Activated naive CD8-positive, alpha-beta T cell (primary cell): ENCODE measurements at regions not wholly inside any gene's neighbourhood (a gene's known extent, or its start where the extent isn't known, plus 50 kb on each side); places are given as distances from the start of the nearest gene placed in this dataset.

Experiments used
- H3K27ac Mint-ChIP-seq: one replicate; pipeline ENCODE4 v1.8.0; 2021; ENCODE audit warnings: mixed read lengths
- H3K27me3 Mint-ChIP-seq: one replicate; pipeline ENCODE4 v1.8.0; 2021; ENCODE audit warnings: mixed read lengths
- H3K36me3 Mint-ChIP-seq: one replicate; pipeline ENCODE4 v1.8.0; 2021; ENCODE audit warnings: mixed read lengths
- H3K4me1 Mint-ChIP-seq: one replicate; pipeline ENCODE4 v1.8.0; 2021; ENCODE audit warnings: low read depth, mixed read lengths
- H3K4me3 Mint-ChIP-seq: one replicate; pipeline ENCODE4 v1.8.0; 2021; ENCODE audit warnings: mild to moderate bottlenecking, mixed read lengths
- H3K9me3 Mint-ChIP-seq: one replicate; pipeline ENCODE4 v1.8.0; 2021; ENCODE audit warnings: low read depth, mixed read lengths

DNA sequence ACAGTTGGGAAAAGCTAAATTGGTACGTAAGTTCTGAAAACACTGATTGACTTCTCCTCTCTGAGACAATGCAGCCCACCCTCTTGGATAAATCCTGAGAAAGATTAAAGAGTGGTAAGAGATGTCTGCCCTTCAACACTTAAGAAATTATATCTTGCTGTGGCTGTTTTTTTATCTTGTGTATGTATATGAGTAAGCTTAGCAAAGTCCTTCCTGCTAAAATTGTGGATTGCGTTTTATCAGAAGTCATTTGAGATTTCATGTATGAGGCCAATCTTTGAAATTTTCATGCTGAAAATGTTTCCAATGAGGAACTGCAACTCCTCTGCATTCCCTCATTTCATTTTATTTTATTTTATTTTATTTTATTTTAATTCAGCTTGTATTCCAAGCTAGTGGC lies 106.2 kb upstream of the INHBA start:
- Mint-ChIP-seq H3K36me3 (peaks cover 3% of the 10 kb centered on the region), H3K4me3 (no peak overlapping the region), H3K9me3 (no peaks in the 10 kb centered on the region), H3K4me1 (no peaks in the 10 kb centered on the region), H3K27ac (no peak overlapping the region), H3K27me3 (no peaks in the 10 kb centered on the region)

- no peaks in the 10 kb centered on the region for H3K27me3 Mint-ChIP-seq
- peaks cover 3% of the 10 kb centered on the region for H3K36me3 Mint-ChIP-seq
- H3K4me1 Mint-ChIP-seq: no peaks in the 10 kb centered on the region
- no peak overlapping the region for H3K27ac Mint-ChIP-seq
- H3K9me3 Mint-ChIP-seq: no peaks in the 10 kb centered on the region
- H3K4me3 Mint-ChIP-seq: no peak overlapping the region
These were observed 105.7 kb upstream of the INHBA start for GRCh38 chr7:41808541-41808940.

GRCh38 chr7:41803569-41803968 lies 100.7 kb upstream of the INHBA start:
- no peaks in the 10 kb centered on the region for H3K4me1 Mint-ChIP-seq
- H3K36me3 Mint-ChIP-seq: peaks cover 3% of the 10 kb centered on the region
- no peaks in the 10 kb centered on the region for H3K27me3 Mint-ChIP-seq
- no peak overlapping the region for H3K27ac Mint-ChIP-seq
- no peaks in the 10 kb centered on the region for H3K9me3 Mint-ChIP-seq
- H3K4me3 Mint-ChIP-seq: no peak overlapping the region

- Mint-ChIP-seq H3K4me3 (no peak overlapping the region), H3K27ac (no peak overlapping the region), H3K27me3 (no peaks in the 10 kb centered on the region), H3K9me3 (no peaks in the 10 kb centered on the region), H3K36me3 (no peaks in the 10 kb centered on the region), H3K4me1 (no peaks in the 10 kb centered on the region)
These were observed 93.4 kb upstream of the INHBA start for GRCh38 chr7:41796331-41796730.

DNA sequence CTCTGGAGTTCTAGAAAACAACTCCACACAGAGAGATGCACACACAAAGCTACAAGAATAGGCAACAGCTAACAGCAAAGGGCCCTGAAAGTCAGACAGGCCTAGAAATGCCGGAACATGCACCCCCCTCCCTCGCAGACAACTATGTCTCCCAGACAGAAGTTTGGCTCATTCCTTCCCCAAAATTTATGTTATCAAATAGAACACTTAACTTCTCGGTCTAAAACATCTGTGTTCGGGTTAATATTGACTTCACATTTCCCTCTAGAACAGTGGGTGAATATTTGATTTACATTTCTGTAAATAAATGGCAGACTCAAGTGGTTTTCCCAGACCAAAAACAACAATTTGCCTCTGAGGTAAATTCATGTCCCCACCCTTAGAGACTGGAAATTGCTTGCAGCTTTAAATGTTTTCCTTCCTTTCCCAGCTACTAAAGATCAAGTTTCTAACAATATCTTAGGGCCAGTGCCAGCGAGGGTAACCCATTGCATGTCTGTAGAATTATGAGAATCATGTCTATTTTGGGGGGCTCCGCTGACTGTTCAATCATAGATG lies 92.5 kb upstream of the INHBA start:
- H3K4me1 Mint-ChIP-seq: no peaks in the 10 kb centered on the region
- no peak overlapping the region for H3K27ac Mint-ChIP-seq
- no peaks in the 10 kb centered on the region for H3K27me3 Mint-ChIP-seq
- H3K4me3 Mint-ChIP-seq: no peak overlapping the region
- H3K36me3 Mint-ChIP-seq: no peaks in the 10 kb centered on the region
- H3K9me3 Mint-ChIP-seq: no peaks in the 10 kb centered on the region

- no peak overlapping the region for H3K27ac Mint-ChIP-seq
- no peaks in the 10 kb centered on the region for H3K9me3 Mint-ChIP-seq
- H3K27me3 Mint-ChIP-seq: no peaks in the 10 kb centered on the region
- H3K4me1 Mint-ChIP-seq: no peaks in the 10 kb centered on the region
- H3K4me3 Mint-ChIP-seq: no peak overlapping the region
- no peaks in the 10 kb centered on the region for H3K36me3 Mint-ChIP-seq
These were observed 90.7 kb upstream of the INHBA start for GRCh38 chr7:41793556-41793955.

GRCh38 chr7:41792120-41792519 lies 89.2 kb upstream of the INHBA start:
- H3K4me3 Mint-ChIP-seq: no peak overlapping the region
- no peak overlapping the region for H3K27ac Mint-ChIP-seq
- H3K9me3 Mint-ChIP-seq: no peaks in the 10 kb centered on the region
- H3K27me3 Mint-ChIP-seq: no peaks in the 10 kb centered on the region
- no peaks in the 10 kb centered on the region for H3K36me3 Mint-ChIP-seq
- no peaks in the 10 kb centered on the region for H3K4me1 Mint-ChIP-seq

DNA sequence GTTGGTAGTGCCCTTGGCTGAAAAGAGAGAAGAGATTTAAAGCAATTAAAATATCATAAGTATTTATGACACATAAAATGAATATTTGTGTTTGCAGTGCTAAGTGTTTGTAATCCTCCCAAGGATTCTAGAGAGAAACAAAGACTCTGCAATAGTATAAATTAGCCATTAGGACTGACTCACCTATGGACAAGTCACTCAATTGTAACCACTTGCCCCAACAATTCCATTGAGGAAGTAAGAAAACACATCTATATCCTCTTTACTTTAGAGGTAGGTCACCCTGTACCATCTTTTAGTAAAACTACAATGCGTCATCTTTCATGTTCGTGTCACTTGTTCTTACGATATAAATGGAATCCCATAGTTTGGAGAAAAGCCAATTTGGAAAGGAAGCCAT lies 85.7 kb upstream of the INHBA start:
- Mint-ChIP-seq H3K4me1 (no peaks in the 10 kb centered on the region), H3K27ac (no peak overlapping the region), H3K27me3 (no peaks in the 10 kb centered on the region), H3K4me3 (no peak overlapping the region), H3K36me3 (no peaks in the 10 kb centered on the region), H3K9me3 (no peaks in the 10 kb centered on the region)

DNA sequence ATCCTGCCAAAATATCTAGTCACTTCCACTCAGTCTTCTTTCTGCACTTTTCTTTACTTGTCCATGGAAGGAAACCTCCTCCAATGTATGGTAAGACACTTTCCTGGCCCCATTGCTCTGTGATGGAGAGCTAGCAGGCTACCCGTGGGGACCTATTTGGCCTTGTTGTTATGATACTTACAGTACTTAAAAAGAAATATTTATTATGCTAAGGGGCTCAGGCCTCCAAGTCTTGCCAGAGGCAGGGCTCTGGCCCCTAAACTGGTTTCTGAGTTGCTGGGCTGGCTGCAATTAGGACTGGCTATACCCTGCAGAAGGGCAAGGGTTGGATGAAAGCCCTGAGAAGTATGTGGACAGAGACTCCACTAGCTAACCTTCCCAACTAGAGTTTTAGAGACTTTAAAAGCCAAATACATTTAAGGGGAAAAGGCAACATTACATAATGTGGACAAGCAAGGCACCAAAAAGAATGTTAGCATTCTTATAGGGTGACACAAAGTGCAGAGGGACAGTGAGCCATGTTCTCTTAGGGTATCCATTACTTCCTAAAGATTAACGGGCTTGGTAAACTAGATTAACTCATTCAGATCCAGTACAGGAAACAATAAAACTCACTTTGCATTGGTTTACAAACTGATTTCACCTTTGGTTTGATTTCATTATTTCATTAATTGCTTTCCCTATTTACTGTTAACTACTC lies 84.9 kb upstream of the INHBA start:
- no peaks in the 10 kb centered on the region for H3K9me3 Mint-ChIP-seq

DNA sequence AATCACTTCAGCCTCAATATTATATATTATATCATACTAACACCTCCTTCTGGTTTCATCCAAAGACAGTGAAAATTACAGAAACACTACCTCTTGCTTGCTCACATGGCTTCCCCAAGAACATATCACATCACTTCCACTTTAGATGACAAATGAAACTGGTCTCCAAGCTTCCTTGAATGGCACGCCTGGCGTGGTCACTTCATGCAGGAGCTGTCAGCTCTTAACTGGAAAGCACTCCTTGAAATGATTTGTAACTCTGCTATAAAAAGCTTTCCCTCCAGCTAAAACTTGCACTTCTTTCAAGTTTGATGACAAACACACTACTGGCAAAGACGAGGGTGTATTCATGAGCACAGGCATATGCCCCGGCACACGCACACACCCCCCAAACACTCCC lies 84.1 kb upstream of the INHBA start:
- Mint-ChIP-seq H3K36me3 (no peaks in the 10 kb centered on the region), H3K9me3 (no peaks in the 10 kb centered on the region), H3K4me1 (no peaks in the 10 kb centered on the region), H3K4me3 (no peak overlapping the region), H3K27ac (no peak overlapping the region), H3K27me3 (no peaks in the 10 kb centered on the region)

More for the DNA sequence above, 84.9 kb upstream of the INHBA start:
- no peak overlapping the region for H3K4me3 Mint-ChIP-seq
- H3K27me3 Mint-ChIP-seq: no peaks in the 10 kb centered on the region
- no peaks in the 10 kb centered on the region for H3K4me1 Mint-ChIP-seq
- no peak overlapping the region for H3K27ac Mint-ChIP-seq
- no peaks in the 10 kb centered on the region for H3K36me3 Mint-ChIP-seq

- Mint-ChIP-seq H3K36me3 (no peaks in the 10 kb centered on the region), H3K4me1 (no peaks in the 10 kb centered on the region), H3K27me3 (no peaks in the 10 kb centered on the region), H3K4me3 (no peak overlapping the region), H3K27ac (no peak overlapping the region), H3K9me3 (no peaks in the 10 kb centered on the region)
These were observed 83.5 kb upstream of the INHBA start for GRCh38 chr7:41786404-41786803.

DNA sequence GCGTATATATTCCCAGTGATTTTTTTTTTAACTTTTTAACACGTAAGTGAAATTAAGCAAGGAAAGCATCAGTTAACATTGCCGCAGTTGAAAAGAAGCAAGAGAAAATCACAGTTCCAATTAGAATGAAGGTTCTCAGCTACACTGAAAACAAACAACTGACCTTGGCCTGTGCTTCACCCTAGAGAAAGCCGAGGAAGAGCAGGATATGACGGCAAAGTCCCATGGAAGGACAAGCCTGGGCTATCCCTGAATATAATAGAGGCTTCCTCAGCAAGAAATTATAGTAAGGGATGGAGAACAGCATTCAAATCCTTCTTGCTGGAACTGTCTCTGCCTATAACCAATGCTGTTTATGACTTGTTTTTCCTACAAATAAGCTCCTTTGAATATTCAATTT lies 83.0 kb upstream of the INHBA start:
- no peaks in the 10 kb centered on the region for H3K27me3 Mint-ChIP-seq
- no peaks in the 10 kb centered on the region for H3K9me3 Mint-ChIP-seq
- no peaks in the 10 kb centered on the region for H3K4me1 Mint-ChIP-seq
- H3K27ac Mint-ChIP-seq: no peak overlapping the region
- no peak overlapping the region for H3K4me3 Mint-ChIP-seq
- no peaks in the 10 kb centered on the region for H3K36me3 Mint-ChIP-seq

DNA sequence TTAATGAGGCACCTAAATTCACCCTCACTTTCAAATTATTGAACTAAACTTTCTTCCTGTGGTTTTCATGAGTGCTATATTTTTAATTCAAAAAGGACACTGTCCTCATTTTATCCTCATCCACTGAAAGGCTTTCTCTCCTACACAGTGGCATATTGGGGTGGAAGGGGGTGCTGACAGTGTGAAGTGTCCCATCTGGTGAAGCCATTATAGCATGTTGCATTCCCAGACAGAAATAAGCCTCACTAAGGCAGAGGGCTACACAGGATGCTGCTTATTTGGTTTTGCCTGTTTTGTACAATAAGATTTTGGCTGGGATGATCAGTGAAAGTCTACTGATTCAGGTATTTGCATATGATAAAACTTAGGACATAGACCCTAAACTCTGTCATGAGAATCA lies 82.4 kb upstream of the INHBA start:
- H3K4me3 Mint-ChIP-seq: no peak overlapping the region
- H3K9me3 Mint-ChIP-seq: no peaks in the 10 kb centered on the region
- no peaks in the 10 kb centered on the region for H3K4me1 Mint-ChIP-seq
- H3K27me3 Mint-ChIP-seq: no peaks in the 10 kb centered on the region
- H3K36me3 Mint-ChIP-seq: no peaks in the 10 kb centered on the region
- H3K27ac Mint-ChIP-seq: no peak overlapping the region

DNA sequence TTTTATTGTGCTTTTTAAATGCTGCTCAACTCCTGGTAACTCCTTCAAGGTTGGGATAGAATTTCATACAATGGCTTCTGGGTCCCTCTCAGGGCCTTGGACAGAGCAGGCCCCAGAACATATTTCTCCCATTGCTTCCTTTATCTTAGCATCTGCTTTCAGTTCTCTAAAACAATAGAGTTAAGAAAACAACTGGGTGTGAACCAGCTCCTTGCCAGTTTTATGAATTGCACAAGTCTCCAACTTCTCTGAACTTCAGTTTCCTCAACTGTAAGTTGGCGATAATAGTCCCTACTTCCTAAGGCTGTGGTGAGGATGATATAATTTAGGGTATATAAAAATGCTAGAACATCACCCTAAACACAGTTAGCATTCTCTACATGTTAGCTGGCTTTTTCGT lies 77.0 kb upstream of the INHBA start:
- Mint-ChIP-seq H3K4me3 (no peak overlapping the region), H3K36me3 (no peaks in the 10 kb centered on the region), H3K27me3 (no peaks in the 10 kb centered on the region), H3K27ac (no peak overlapping the region), H3K9me3 (no peaks in the 10 kb centered on the region), H3K4me1 (no peaks in the 10 kb centered on the region)

DNA sequence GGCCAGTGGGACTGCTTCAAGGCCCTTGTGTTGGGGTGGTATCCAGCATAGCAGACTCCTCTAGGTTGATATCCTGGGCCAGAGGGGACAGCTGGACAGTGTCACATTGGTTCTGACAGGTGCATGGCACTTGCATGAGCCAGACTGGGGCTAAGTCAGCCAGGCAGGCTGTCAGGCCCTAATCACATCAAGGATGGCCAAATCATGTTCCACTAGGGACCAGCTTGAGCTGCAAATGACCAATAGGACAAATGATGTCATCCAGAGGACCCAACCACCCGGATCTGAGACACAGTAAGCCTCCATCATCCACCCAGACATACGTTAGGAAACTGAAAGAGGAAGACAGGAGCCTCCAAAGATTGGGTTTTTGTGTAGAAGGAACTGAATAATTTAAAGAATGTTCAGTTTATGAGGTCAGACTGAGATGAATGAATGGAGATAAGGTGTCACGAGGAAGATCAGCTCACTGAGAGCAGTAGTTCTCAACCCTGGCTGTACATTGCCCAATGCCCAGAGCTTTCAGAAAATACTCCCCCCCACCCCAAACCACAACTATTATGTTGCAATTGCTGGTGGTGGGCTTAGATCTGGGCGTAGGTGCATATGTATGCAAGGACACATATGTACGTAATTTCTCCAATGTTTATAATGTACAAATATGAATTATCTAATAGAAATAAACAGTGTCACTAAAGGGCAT lies 75.2 kb upstream of the INHBA start:
- Mint-ChIP-seq H3K4me3 (no peak overlapping the region), H3K27ac (no peak overlapping the region), H3K27me3 (no peaks in the 10 kb centered on the region), H3K9me3 (no peaks in the 10 kb centered on the region), H3K36me3 (no peaks in the 10 kb centered on the region), H3K4me1 (no peaks in the 10 kb centered on the region)

GRCh38 chr7:41774966-41775365 lies 72.1 kb upstream of the INHBA start:
- no peaks in the 10 kb centered on the region for H3K9me3 Mint-ChIP-seq
- no peak overlapping the region for H3K27ac Mint-ChIP-seq
- no peak overlapping the region for H3K4me3 Mint-ChIP-seq
- no peaks in the 10 kb centered on the region for H3K4me1 Mint-ChIP-seq
- no peaks in the 10 kb centered on the region for H3K36me3 Mint-ChIP-seq
- H3K27me3 Mint-ChIP-seq: no peaks in the 10 kb centered on the region
